NOMO-1 (cell line): ENCODE measurements at regions not wholly inside any gene's neighbourhood (a gene's known extent, or its start where the extent isn't known, plus 50 kb on each side); places are given as distances from the start of the nearest gene placed in this dataset.
"Not testable (repeated sequence)": the region's sequence is repeated elsewhere in the genome, so short reads cannot be mapped to it uniquely, and the experiment has no call there.

Experiments
- DNase-seq, 2 experiments: peaks; one replicate each; lab custom pipeline; 2025; ENCODE audit not compliant: unreplicated experiment in 2 of 2; lab: John Stamatoyannopoulos, UW

GRCh38 chr5:124870070-124870469, 123.6 kb upstream of the ZNF608 start:
- DNase-seq: no peak

- no peak for DNase-seq
Measured at GRCh38 chr5:124871303-124871702, 124.9 kb upstream of the ZNF608 start.

DNA sequence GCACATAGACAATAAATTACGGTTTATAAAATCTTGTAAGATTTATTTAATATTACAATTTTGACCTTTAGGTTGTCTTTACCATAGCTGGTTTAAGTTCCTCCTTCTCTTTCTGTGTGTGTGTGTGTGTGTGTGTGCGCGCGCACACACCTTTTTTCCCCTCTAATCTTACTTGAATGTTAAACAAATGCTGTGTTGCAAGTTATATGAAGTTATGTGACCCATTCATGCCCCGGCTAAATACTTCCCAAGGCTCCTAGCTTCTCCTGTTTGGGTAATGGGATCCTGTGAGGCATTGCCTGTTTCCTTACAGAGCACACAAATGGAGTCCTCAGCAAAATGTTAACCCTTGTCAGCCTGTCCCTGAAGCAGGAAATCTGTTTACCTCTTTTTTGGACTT, 125.6 kb upstream of the ZNF608 start:
- DNase-seq: no peak

GRCh38 chr5:124872615-124873014, 126.2 kb upstream of the ZNF608 start:
- DNase-seq: no peak

- DNase-seq: no peak
Measured at GRCh38 chr5:124873188-124873587, 126.7 kb upstream of the ZNF608 start.

- DNase-seq: no peak
Measured at GRCh38 chr5:124873713-124874112, 127.3 kb upstream of the ZNF608 start.

DNA sequence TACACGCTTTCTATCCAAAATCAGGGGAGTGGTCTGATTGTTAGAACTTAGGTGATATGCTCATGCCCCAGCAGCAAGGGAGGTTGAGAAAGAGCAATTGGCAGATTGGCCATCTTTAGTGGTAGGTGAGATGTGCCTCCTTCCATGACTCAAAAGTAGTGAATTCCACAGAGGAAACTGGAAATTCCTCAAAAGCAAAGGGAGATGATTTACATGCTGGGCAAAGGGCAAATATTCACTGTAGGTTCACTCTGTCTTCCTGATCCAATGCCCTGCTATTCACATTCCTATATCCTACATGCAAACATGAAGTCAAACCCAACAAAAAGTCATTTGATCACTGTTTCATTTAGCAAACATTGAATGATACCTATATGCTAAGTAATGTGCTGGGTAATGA, 130.1 kb upstream of the ZNF608 start:
- DNase-seq: no peak

GRCh38 chr5:124876983-124877382, 130.5 kb upstream of the ZNF608 start:
- DNase-seq: no peak

DNA sequence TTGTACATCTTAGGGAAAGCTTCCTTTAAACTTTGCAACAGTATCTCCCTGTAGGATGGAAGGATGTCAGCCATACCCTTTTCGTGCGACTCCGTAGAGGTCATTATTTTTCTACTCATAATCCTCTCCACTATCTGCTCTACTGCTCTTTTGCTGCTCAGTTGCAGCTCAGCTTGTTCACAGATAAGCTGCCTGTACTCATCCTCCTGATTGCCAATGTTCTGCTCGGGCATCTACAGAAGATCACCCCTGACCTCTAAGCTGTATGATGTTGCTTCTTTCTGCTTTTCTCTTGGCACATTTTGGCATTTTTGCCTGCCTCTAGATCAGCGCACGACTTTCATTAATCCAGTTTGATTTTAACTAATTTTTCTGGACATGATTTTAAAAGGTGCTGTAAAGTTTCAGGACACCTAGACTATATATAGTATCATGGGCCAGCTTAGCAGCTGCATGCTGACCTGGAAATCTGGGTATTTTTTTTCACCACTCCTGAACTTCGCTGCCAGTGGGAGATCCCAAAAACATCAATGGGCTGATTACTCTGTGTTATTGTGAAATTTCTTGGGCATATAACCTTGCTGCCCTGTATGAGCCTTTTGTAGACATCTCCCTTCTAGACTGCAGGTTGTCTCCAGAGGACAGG, 131.2 kb upstream of the ZNF608 start:
- DNase-seq: no peak

DNA sequence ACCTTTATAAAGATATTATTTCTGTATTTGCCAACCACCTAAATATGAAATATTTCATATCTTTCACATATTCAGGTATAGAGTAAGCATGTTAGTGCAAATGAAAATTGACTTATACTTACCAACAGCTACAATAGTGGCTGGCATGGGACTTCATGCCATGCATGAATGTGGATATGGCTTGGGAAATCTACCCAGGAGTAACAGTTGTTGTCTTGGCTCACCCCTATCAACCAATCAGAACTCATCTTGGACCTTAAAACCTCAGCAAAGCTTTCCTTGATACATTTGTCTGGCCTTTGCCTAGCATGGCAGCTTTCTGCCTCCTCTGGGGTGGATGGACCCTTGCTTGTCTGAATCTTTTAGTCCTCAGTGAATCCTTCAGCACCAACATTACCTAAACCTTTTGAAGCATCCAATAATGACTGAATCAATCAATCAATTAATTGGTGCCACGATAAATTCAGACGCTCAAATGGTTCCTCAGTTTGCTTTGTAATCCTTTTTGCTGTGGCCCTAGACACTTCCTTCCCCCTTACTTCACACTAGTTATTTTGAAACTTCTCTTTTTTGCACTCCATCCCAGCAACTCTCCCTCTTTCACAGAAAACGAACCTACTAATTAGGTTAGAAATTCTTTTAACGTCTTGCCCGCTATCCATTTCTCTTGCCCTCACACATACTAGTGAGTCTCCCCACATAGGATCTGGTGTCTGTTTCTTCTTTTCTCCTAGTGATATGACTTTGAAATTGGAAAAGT, 132.3 kb upstream of the ZNF608 start:
- peak; percentile 69 to 82 for DNase-seq

GRCh38 chr5:124880903-124881697, 134.7 kb upstream of the ZNF608 start:
- peak; percentile 7 for DNase-seq

GRCh38 chr5:124883681-124884080, 137.2 kb upstream of the ZNF608 start:
- no peak for DNase-seq

- no peak for DNase-seq
Measured at GRCh38 chr5:124884114-124884513, 137.7 kb upstream of the ZNF608 start.

DNA sequence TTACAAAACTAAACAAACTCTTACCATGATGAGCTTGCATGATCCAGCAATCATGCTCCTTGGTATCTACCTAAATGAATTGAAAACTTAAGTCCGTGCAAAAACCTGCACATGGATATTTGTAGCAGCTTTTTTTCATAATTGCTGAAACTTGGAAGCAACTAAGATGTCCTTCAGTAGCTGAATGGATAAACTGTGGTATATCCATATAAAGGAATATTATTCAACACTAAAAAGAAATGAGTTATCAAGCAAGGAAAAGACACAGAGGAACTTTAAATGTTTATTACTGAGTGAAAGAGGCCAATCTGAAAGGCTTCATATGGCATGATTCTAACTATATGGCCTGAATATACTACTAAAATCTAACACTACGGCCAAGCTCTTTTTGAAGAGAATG, 139.1 kb upstream of the ZNF608 start:
- DNase-seq: no peak

DNA sequence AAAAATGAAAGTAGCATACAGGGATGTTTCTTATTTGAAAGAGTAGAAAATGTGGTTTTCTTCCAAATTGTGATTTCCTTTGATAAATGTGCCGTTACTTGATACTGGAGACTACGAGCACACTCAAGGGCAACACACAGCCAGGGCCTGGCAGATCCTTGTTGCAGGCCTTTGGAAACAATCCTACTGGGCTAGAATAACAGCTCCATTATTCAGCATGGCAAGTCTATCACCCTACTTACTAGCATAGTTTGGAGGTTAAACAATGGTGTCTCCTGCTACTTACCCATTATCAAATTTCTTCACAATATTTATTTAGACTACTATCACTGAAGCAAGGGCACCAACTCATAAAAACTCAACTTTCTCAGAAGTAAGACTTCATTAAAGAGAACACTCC, 140.8 kb upstream of the ZNF608 start:
- no peak for DNase-seq

DNA sequence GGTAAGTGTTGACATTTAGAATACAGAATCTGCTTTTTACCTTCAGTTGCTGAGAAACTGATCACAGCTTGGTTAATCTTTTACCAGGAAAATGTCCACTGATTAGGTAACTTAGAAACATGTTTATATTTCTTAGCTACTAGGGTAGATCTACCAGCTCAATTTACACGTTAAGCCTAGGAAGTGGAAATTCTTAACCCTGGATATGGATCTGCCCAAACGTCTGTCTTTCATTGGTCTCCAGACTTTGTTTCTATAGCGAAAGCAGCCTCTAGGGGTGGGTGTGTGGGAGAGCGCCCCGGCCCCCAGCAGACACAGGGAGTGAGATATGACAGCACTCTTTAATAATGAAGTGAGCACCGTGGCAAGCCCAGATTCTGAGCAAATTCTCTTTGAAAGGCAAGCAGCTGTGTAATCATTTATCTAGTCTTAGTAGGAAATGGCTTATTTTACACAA, 141.6 kb upstream of the ZNF608 start:
- no peak for DNase-seq

DNA sequence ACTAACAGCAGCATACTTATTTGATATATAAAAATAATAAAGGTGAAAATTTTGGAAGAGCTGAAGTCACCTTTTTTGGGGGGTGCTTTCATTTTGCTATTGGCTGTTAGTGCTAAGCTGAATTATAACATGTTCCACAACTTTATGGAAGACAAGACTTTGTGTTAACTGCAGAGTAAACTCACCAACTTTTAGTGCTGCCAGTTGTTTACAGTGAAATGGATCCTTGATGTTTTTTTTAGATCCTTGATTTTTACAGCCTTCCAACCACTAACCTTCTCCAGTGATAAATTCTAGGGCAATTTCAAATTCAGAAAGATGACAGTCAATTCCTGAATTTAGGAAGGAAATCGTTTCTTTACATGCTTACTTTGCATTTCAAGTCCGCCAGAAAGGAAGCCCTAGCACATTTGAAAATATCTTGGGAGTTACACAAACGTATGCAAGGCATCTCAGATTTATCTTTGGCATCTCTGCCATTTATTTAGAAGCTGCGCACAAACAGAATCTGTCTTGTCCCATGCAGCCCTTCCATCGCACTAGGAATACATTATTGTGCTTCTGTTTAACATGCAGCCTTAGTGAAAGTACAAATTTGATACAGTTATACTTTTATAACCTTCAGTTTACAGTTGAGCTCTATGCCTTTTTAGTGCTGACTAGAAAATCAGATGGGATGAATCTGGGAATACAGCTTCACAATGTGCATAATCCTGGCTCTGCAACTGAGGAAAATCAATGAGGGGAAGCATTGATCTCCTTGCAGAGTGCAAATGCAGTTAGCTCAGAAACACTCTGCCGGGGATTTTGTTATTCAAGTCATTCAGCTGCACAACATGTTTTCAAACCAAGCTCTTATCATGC, 142.4 kb upstream of the ZNF608 start:
- DNase-seq: no peak

DNA sequence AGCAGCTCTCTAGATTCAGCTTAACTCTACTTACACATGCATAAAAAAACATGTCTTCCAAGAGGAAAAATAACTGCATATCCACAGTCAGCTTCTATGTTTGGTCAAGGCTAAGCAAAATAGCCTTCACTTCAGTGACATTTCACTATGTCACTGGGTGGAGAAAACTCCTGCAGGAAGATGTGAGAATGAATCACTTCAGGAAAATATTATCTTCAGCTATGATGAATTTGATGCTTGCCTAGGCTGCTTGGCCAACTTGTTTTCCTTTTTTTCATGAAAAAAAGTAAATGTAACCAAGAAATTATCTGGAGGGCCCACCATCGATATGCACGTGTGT, 143.0 kb upstream of the ZNF608 start:
- no peak for DNase-seq

DNA sequence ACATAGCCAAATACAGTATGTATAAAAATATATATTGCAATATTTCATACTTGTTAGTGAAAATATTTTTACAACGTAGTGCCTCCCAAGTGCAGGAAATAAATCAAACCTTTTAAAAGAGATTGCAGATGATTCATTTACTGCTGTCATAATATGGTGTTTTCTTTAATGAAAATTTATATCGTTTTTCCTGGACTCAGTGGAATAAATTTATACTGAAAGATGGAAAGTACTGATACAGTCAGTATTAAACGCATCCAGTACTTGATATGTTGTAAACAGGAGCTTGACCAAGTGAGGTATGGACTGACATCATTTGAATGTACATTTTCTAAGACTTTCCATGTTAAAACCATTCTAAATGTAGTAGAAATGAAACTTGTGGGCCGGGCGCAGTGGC, 143.4 kb upstream of the ZNF608 start:
- no peak for DNase-seq

DNA sequence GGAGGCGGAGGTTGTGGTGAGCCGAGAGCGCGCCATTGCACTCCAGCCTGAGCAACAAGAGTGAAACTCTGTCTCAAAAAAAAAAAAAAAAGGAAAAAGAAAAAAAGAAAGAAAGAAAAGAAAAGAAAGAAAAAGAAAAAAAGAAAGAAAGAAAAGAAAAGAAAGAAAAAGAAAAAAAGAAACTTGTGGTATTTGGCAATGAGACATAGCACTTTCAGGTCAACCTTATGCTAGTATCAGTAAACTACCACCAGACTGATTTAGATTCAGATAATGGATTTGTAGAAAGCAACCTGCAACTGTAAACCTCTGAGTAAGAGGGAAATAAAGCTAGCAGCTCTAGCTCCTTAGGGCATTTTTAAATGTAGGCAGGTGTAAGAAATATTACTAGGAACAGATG, 144.0 kb upstream of the ZNF608 start:
- DNase-seq: not testable (repeated sequence)

- no peak for DNase-seq
Measured at GRCh38 chr5:124891179-124891578, 144.7 kb upstream of the ZNF608 start.
